NCI-H2171 (cell line): ENCODE measurements at regions not wholly inside any gene's neighbourhood (a gene's known extent, or its start where the extent isn't known, plus 50 kb on each side); places are given as distances from the start of the nearest gene placed in this dataset.

Experiments
- DNase-seq: peaks from one replicate; lab custom pipeline; 2025; lab: John Stamatoyannopoulos, UW

DNA sequence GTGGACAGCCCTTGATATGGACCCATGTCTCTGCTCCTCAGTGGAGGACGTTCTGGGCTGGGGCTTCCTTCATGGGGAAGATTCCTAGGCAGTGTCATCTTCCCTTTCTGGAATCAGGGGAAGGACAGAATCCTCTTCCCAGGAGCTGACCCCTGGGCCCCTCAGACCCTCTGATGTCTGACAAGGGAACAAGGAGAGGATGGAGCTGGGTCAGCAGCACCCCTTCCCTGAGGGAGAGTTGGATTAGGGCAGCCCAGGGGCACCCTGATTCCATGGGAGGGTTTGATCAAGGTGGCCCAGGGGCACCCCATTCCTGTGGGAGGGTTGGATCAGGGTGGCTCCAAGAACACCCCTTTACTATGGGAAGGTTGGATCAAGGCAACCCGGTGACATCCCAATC lies 86.5 kb downstream of the ACKR3 start:
- DNase-seq: no peak

DNA sequence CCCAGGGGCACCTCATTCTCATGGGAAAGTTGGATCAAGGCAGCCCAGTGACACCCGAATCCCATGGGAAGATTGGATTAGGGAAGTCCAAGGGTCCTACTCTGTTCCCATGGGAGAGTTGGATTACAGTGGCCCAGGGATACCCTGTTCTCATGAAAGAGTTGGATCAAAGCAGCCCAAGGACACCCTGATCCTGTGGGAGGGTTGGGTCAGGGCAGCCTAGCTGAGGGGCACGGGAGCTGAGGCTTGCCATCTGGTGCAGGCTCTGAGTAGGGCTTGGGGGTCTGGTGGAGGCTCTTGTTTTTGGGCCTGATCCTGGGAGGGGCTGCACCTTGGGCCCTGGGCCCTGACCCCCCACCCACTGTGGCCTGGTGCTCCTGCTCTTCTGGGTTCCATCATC lies 87.1 kb downstream of the ACKR3 start:
- DNase-seq: no peak

DNA sequence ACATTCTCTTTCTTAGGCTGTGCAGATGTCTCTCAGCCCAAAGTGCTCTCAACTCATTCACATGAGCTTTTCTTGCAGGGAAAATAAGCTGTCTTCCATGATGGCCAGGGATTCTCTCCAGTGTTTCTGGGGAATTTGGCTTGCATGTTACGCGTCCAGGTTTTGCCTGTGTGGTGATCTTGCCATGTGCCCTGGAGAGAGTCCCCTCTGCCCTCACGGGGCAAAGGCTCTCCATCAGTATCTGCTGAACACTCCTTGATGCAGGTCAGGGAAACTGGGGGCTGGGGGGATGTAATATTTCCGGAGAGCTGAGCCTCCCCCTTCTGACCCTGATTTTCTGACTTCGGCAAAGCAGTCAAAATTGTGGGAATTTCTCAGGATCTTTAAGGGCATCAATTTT lies 87.6 kb downstream of the ACKR3 start:
- no peak for DNase-seq

GRCh38 chr2:236657801-236658200 lies 88.2 kb downstream of the ACKR3 start:
- DNase-seq: no peak

DNA sequence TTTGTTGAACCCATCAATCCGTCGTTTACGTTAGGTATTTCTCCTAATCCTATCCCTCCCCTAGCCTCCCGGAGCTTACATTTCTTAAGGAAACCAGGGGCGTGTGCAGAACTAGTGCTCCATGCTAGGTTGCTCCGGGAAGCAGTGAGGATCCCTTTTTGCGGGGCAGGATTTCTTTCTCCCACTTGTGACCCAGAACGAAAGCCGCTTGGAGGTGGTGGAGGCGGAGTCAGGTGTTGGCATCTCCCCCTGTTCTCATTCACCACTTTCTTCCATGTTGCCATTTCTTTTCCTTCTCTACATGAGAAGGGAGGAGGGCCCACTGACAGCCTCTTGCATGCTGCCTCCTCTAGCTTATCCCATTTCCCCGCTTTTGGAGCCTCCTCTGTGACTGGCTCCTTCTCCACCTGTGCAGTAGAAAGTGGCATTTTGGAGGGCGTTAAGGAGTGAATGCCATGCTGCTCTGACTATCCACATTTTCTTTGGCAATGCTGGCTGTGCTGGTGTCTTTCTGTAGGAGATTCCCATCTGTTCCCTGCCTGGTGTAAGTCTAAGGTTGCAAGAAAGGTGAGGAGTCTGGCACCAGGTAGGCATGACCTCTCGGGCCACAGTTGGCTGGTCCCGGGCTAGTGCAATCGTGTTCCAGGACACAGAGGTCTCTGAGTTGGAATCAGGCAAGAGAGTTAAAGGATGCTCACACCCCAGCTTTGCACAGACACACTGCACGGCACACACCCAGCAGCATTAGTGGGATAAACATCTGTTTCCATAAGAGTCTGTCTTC lies 89.5 kb downstream of the ACKR3 start:
- DNase-seq: no peak

DNA sequence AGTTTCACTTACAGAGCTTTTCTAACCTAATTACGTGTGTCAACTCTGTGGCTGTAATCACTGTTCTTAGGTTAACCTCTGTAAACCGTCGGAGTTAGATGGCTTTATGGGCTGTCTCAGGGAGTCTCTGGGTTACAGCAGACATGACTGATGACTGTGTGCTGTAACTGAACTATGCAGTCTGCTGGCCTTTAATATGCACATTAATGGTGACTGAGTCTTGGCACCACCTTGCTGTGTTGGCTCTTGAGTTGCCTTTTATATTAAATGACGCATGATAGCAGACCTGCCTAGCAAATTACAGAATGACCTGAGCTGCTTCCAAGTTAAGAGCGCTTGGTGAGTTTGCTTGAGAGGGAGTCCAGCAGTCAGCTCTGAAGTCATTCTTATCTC lies 90.1 kb downstream of the ACKR3 start:
- DNase-seq: no peak

- no peak for DNase-seq
Measured at GRCh38 chr2:236661061-236661761, 91.6 kb downstream of the ACKR3 start.

GRCh38 chr2:236661762-236662110 lies 92.1 kb downstream of the ACKR3 start:
- DNase-seq: no peak

- no peak for DNase-seq
Measured at GRCh38 chr2:236662231-236663185, 92.9 kb downstream of the ACKR3 start.

DNA sequence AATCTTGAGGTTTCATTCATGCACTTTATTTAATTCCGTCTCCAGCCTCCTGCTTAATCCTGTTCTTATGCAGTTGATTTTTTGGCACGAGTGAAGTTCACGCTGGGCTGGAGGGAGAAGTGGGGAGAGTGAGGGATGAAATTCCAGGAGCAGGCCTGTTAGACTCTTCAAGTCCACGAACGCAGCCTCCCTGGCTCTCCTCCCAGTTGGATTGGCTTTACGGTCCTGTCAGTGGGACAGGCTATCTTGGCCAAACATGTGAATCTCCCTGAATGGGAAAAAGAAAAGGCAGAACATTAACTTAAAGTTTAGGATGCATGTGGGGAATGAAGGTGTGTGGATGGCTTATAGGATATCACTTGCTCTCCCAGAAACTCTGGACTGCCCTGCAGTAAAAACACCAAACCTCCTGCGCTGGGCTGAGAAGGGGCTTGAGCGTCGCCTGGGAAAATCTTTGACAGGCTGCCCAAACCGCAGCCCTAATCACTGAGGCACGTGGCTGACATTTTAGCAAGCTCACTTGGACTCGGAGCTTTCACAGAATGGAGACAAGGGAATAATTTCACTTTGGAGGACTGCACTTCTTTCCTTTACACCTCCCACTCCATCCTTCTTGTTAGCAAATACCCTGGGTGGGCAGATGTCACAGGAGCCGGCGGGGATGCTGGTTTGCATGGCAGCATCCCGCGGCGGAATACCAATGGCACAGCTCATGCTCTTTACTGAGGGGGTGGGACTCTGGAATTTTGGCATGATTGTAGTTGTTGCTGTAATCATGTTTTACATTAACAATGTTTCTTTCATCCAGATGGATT lies 93.9 kb downstream of the ACKR3 start:
- no peak for DNase-seq

DNA sequence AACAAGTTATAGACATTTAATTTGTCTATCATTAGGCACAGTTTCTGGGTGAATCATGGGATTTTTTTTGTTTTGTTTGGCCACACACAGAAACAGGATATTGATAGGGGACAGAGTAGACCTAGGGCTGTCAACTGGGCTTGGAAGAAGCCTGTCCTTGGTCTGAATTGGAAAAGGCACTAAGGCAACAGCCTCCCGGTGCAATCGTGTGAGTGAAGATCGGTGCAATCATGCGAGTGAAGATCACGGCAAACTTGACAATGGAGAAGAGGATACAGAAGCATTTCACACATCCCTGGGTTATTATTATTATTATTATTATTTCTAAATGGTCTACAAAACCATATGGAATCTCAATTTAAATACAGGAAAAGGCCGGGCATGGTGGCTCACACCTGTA lies 94.5 kb downstream of the ACKR3 start:
- no peak for DNase-seq

- no peak for DNase-seq
Measured at GRCh38 chr2:236665101-236665500, 95.5 kb downstream of the ACKR3 start.

- DNase-seq: no peak
Measured at GRCh38 chr2:236665572-236666118, 96.0 kb downstream of the ACKR3 start.

GRCh38 chr2:236666646-236667204 lies 97.1 kb downstream of the ACKR3 start:
- no peak for DNase-seq

DNA sequence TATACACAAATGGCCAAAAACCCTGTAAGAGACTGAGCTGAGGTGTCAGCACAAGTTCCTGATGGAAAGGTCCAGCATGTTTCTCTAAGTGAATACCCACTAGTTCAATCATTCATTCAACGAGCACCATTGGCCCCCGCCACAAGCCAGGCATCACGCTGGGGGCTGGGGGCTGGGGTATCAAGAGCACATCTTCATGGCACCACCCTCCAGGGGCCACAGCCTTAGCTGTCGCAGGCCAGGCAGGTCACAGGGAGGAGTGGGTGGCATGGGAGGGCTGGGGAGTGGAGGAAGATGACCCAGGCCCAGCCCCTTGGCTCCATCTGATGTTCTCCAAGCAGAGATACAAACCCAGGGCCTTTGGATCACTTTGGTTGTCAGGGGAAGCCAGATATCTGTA lies 97.9 kb downstream of the ACKR3 start:
- DNase-seq: no peak

DNA sequence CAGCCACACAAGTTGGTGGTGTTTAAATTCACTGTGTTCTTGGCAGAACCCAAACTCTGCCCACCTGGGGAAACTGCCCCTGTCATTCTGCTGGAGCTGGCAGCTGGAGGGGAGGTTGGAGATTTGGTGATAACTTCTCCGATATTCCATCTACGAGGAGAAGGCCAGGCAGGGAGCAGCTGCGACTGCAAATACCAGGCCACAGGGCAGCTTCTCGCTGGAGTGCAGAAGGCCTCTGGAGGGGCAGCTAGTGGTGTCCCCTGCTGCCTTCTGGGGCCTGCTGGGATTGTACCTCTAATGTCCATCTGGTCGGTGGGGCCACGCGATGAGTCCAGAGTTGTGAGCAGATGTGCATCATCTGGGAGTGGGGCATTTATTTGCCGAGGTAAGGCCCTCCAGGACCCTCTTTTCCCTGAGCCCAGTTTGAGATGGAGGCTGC lies 98.9 kb downstream of the ACKR3 start:
- DNase-seq: no peak

DNA sequence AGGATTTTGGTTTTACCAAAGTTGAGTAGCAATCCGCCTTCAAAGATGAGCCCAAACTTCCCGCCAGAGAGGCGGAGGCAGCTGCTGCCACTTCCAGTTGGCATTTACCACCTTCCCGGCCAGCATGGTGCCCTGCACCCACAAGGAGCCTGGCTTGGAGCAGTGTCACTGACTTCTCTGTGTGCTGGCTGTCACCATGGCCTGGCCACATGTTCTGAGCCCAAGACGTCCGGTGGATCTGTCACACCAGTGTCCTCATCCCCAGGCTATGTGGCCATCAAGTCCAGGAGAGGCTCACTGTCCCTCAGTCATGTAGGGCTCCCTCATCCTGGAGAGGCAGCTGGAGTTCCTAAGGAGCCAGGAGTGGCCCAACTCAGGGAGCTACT lies 100.6 kb downstream of the ACKR3 start:
- DNase-seq: no peak

DNA sequence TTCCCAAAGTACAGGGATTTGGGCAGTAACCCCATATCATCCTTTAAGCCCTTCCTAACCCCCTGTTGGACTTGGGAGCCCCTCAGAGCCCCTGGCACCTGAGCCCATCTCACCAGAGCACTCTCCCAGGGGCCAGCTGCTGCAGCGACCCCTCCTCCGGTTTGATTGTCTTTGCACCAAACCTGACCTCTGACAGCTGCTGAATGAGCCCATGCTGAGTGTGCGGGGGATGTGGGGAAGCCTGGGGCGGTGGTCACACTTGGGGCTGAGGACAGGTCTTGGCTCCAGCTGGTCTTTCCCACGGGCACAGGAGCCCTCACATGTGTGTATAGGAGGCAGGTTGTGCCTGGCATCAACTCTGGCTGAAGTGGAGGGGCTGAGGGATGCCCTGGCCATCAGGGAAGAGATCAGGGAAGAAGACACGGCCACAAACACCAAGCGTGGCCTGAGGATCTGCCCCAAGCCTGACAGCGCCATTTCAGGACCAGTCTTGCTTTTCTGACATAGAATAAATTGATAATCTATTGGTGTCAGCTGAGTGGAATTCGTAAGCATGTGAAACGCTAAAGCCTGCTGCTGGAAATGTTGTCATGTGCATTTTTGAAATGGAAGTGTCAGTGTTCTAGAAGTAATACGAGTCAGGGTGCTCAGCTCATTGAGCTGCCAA lies 102.4 kb downstream of the ACKR3 start:
- no peak for DNase-seq

DNA sequence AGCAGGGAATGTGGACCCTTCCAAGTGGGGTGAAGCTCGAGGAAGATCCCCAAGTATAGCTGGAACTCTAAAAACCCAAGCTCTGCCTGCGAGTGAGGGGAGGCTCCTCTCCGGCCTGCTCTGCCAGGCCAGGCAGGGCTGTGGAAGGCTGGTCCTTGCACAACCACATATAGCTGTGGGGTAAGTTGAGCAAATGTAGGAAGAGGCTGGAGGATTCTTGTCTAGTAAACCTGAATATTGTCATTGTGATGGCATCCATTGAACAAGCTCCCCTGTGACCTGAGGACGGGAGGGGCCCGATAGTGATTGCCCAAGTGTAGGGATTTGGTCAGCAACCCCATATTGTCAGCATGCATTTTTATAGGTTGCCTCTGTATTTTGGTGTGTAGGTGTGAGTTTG lies 103.0 kb downstream of the ACKR3 start:
- no peak for DNase-seq

- DNase-seq: no peak
Measured at GRCh38 chr2:236673126-236673822, 103.6 kb downstream of the ACKR3 start.
